ENCODE measurements at regions not wholly inside any gene's neighbourhood (a gene's known extent, or its start where the extent isn't known, plus 50 kb on each side); places are given as distances from the start of the nearest gene placed in this dataset.

DNA sequence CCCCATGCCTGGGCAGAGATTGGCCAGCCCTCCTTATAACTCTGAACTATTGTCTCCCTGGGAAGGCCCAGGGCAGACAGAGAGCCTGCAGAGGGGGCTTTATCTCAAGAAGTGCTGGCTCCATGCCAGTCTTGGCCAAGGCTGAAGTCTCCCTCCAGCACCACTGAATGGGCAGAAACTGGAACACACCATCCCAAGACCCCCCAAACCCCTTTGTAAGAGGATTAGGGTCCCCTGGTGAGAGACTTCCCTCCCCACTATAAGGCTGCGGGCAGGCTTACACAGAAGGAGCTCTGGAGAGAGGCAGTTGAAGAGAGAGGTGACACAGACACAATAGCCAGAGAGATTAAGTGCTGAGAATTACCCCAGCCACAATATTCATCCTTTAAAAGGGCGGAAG lies 97.2 kb downstream of the NAV1 start (continued):
- TF ChIP-seq RFX5 (IDR thresholded peaks at IDR 0.05; ENCODE audit: borderline replicate concordance, low read depth, low read length): no peak
- no peak for TF ChIP-seq KDM1A (IDR thresholded peaks at IDR 0.05; ENCODE audit: borderline replicate concordance, low read length)
- no peak for TF ChIP-seq E2F6 (IDR thresholded peaks at IDR 0.05)
- TF ChIP-seq RXRA (IDR thresholded peaks at IDR 0.05; ENCODE audit: insufficient read depth, low read depth, low read length): no peak
- no peak for TF ChIP-seq SP1 (IDR thresholded peaks at IDR 0.05; ENCODE audit: low read depth, low read length)
- TF ChIP-seq FOSL1 (IDR thresholded peaks at IDR 0.05; ENCODE audit: insufficient read depth, low read depth, low read length): no peak
- TF ChIP-seq CREB1 (IDR thresholded peaks at IDR 0.05): no peak

All from H1 (cell line).